NCI-H1048 (cell line): ENCODE measurements at regions not wholly inside any gene's neighbourhood (a gene's known extent, or its start where the extent isn't known, plus 50 kb on each side); places are given as distances from the start of the nearest gene placed in this dataset.

Source experiments
- DNase-seq: peaks from one replicate; lab custom pipeline; 2025; lab: John Stamatoyannopoulos, UW

DNA sequence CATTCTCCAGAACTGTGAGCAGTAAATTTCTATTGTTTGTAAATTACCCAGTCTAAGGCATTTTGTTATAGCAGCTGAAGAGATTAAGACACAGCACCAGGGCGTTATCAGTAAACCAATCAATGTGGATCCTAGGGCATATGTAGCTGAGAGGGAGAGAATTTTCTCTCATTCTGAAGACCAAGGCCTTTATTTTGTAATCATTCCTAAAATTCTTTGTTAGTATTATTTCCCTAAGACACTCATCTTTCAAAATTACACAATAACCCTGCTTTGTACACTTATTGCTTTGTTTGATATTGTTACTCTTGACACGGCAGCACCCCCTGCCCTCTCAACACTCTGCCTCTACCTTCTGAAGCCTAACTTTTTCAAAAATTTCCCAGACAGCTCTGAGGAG, 419.1 kb downstream of the SLC4A3 start:
- no peak for DNase-seq

- no peak for DNase-seq
Measured at GRCh38 chr2:220051716-220052115, 424.3 kb downstream of the SLC4A3 start.

GRCh38 chr2:220053919-220054318, 426.5 kb downstream of the SLC4A3 start:
- DNase-seq: no peak

GRCh38 chr2:220057391-220057790, 430.0 kb downstream of the SLC4A3 start:
- no peak for DNase-seq

DNA sequence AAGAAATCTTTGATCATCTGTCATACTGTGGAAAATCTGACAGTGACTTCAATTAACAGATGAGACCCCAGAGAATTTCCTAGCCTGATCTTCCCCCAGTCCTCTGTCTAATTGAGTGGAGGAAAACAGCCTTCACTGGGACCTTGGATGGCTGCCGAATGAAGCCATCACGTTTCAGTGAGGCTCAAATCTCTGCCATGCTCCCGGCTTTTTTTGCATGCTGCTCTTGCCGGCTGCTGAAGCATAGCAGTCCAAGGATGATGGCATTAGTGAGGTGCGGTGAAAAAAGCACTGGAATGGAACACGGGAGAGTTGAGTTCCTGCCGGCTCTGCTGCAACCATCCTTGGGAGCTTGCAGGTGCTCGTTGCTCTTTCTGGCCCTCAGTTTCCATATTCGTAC, 430.5 kb downstream of the SLC4A3 start:
- no peak for DNase-seq

DNA sequence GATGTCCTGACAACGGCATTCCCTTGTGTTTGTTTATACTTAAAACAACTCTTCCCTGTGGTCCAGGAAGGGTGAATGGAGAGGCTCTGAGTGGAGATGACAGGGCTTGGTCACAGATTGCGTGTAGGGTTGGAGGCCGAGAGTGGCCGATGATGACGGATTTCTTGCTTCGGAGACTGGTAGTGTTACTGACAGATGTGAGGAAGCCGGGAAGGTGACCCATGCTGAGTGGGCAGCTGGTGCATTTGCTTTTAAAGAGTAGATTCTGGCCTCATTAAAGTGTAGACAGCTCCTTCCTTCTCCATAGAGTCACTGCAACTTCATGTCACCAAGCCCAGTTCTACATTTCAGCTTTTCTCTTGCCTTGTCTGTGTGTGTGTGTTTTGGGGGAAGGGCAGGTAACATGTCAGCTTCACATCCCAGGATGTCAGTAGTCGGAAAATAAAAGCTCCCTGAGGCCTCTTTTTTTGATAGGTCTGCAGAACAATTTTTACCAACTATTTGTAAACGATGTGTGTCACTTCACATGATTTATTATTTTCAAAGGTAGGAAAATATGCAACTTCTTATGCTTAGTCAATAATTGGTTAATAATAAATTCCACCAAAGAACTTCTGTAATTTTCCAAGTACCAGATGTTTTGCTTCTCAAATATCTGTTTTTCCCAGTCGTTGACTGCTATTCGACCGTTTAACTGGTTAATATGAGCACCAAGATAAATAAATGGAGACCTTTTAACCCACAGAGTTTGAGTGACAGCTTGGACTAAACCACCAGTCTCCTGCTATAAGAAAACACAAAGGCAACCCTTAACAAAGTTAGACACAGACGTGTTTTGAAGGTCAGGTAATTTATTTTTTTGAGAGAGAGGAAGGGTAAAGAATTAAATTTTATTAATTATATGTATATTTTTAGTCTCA, 436.9 kb downstream of the SLC4A3 start:
- no peak for DNase-seq

GRCh38 chr2:220065581-220065980, 438.2 kb downstream of the SLC4A3 start:
- no peak for DNase-seq

GRCh38 chr2:220068846-220069245, 441.4 kb downstream of the SLC4A3 start:
- no peak for DNase-seq

DNA sequence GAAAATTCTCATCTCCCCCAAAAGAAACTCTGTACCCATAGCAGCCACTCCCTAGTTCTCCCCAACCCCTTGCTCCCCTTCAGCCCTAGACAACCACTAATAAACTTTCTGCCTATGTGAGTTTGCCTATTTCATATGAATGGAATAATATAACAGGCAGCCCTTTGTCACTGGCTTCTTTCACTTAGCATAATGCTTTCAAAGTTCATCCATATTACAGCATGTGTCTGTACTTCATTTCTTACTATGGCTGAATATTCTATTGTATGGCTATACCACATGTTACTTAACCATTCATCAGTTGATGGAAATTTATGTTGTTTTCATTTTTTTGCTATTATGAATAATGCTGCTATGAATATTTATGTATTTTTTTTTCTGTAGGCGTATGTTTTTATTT, 442.9 kb downstream of the SLC4A3 start:
- DNase-seq: no peak

DNA sequence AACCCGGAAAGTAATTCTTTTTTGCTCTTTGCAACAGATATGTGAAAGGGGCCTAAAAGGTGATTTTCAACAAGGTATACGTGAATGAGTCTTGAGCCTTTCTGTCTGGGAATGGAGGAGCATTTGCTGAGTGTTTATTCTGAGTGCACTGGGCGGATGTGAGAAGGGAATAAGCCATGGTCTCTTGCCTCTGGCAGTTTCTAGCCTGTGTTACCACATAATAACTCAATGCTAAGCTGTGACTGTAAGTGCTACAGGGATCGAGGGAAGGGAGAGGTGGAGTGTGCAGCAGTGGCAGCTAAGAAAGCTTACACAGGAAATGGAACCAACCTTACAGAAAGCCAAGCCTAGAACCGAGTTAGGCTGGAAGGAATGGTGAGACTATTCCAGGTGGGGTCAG, 444.3 kb downstream of the SLC4A3 start:
- no peak for DNase-seq

- DNase-seq: no peak
Measured at GRCh38 chr2:220072669-220073220, 445.3 kb downstream of the SLC4A3 start.

DNA sequence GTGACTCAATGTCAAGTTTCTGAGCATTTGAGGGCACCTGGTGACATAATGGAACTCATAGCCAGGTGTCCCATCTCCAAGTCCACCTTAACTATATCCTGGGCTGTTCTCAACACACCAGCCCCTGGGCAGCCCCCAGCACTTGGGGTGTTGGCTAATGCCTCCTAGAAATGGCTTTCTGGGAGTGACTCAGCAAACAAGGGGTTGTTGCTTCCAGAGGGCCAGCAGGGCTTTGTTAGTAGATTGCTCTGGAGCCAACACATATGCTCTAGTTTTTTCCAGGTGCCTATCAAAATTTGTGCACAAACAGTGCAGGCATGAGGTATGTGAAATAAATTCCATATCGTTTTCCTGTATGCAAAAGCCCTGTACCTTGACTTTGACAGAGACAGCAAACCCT, 448.4 kb downstream of the SLC4A3 start:
- no peak for DNase-seq

DNA sequence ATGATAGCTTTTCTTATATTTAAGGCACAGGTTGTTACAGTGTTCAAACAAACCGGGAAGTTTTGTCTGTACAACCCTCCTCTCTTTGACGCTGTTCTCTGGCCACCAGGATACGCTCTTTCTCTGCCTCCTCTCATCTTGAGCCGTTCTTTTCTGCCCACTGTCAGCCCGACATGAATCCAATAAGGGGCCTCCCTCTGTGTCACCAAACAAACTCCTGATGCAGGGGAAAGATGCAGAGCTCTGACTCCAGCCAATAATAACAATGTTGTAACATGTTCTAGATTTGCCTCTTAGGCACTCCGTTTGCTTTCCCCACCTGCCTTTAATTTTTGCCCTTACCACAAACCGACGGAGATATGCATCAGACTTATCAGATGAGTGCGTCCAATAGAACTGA, 449.3 kb downstream of the SLC4A3 start:
- no peak for DNase-seq

DNA sequence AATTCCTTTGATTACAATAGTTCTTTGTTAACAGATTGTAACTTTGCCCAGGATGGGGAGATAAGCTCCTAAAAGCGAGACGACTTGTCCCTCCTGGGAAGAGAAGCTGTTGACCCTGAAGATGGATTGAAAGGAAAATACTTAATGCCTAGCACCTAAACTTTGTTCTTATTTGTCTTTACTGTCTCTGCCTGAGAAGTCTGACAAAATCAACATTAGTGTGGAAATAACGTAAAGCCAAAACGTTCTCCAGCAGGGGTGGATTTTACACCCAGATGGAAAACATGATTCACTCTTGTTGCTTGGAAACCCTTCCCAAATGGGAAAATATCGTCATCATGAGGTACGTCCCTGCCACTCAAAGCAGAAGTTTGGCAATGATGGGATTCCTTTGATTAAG, 450.1 kb downstream of the SLC4A3 start:
- DNase-seq: no peak

GRCh38 chr2:220078439-220078838, 451.0 kb downstream of the SLC4A3 start:
- no peak for DNase-seq

DNA sequence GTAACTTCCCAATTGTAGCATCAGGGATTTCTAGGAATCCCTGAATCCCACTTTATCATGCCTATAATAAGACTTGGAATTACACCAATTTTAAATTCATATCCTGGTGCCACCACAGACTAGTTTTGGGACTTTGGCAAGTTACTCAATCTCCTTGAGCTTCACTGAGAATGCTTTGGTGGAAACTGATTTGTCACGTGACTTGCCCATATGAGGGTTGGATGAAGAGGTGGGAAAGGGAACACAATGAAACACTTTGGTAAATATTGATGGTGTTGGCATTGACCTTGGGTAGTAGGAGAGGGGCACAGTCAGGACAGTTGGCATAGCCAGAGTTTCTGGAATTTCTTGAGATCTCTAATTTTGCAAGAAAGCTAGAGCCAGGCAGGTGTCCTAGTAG, 452.2 kb downstream of the SLC4A3 start:
- no peak for DNase-seq

DNA sequence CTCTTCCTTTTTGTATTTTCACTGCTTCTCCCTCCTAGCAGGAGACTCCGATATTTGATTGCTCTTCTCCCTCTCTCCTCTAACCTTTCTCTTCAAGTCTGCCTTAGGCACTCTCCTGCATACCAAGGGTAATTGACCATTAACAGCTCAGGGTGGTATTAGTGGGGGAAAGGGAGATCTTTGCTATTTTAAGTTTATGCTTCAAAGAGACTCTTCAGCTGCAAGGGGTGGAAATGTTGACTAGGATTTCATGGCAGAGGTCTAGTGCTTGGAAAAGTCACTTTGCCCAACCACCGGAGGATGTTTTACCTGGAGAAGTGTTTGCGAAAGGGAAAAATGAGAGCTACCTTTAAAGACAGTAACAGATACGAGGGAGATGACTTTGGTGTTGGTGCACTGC, 453.7 kb downstream of the SLC4A3 start:
- no peak for DNase-seq

GRCh38 chr2:220090050-220090449, 462.6 kb downstream of the SLC4A3 start:
- DNase-seq: no peak

- DNase-seq: no peak
Measured at GRCh38 chr2:220096406-220096805, 469.0 kb downstream of the SLC4A3 start.

DNA sequence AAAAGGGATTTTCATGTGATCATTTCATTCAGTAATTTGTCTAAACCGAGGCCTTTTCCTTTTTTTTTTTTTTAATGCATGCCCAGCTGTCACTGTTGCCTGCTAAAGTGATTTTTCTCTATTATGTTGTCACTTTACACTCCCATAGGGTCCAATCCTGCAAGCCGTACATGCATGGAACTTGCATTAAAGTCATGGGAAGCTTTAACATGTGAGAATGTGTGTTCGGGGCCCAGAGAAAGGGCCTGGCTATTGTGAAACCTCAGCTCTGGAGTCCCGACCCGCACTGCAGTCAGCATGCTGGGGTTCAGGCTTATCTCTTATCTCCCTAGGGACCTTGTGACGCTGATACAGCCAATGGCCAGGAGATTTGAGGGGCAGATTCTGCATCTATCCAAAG, 474.6 kb downstream of the SLC4A3 start:
- DNase-seq: no peak

- DNase-seq: no peak
Measured at GRCh38 chr2:220103596-220103995, 476.2 kb downstream of the SLC4A3 start.

DNA sequence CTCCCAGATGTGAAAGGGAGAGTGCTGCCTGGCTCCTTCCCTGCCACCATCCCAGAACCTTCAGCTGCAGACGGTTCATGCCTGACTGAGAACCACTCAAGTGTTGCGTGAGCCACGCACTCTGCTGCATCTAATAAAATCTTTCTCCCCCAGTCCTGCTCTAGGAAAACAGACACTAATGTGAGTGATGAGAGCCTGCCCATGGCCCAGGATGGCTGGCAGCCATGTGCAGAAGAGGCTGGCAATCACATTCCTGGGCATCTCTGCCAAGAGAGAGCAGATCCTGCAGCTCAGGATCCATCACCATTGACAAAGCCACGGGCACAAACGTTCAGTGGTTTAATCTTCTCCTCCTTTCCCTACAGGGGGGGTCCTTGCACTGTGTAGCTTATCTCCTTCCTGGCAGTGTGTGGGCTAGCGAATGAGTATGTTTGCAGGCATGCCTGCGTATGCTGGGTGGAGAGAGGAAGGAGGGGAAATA, 477.5 kb downstream of the SLC4A3 start:
- DNase-seq: no peak

GRCh38 chr2:220106065-220106464, 478.6 kb downstream of the SLC4A3 start:
- no peak for DNase-seq

GRCh38 chr2:220107380-220107791, 480.0 kb downstream of the SLC4A3 start:
- no peak for DNase-seq
